Vagina (tissue), 2 donors: ENCODE measurements at regions not wholly inside any gene's neighbourhood (a gene's known extent, or its start where the extent isn't known, plus 50 kb on each side); places are given as distances from the start of the nearest gene placed in this dataset.

Experiments used
- DNase-seq, 2 donors: peaks; one replicate each; pipeline ENCODE4 v3.0.0-alpha.2; 2017; ENCODE audit errors: extremely low spot score in 2 of 2
- H3K27ac ChIP-seq: fragments of 200-600 bp; sonication (generic); one replicate; pipeline ENCODE4 v1.5.1; 2019
- H3K27me3 ChIP-seq: fragments of 200-600 bp; sonication (generic); one replicate; pipeline ENCODE4 v1.5.1; 2019
- H3K36me3 ChIP-seq, 2 donors: fragments of 200-600 bp; sonication (generic); one replicate each; pipeline ENCODE4 v1.5.1; 2017 to 2019
- H3K4me1 ChIP-seq: fragments of 200-600 bp; sonication (generic); one replicate; pipeline ENCODE4 v1.5.1; 2019
- H3K4me3 ChIP-seq, 2 donors: fragments of 200-600 bp; sonication (generic); 1 replicate in 1 of 2; 2 replicates in 1 of 2; pipeline ENCODE4 v1.5.1; 2016 to 2019
- H3K9me3 ChIP-seq: fragments of 200-600 bp; sonication (generic); one replicate; pipeline ENCODE4 v1.5.1; 2019
- POLR2A ChIP-seq, 2 donors: fragments of 450-650 bp; IDR thresholded peaks; one replicate each; pipeline ENCODE4 v1.6.1; 2017; ENCODE audit warnings: antibody characterized with exemption in 2 of 2, mild to moderate bottlenecking in 2 of 2, moderate library complexity in 2 of 2
- POLR2AphosphoS5 ChIP-seq, 2 donors: sonication (generic); formaldehyde crosslinking; IDR thresholded peaks; one replicate each; pipeline ENCODE4 v1.9.0; 2017; ENCODE audit warnings: antibody characterized with exemption in 2 of 2, mild to moderate bottlenecking in 2 of 2, low read depth in 1 of 2; ENCODE audit not compliant: insufficient read depth in 1 of 2
- intact Hi-C: fragments of 100-400 bp; cut with DNase I; formaldehyde crosslinking; loops from one replicate; pipeline ENCODE4 v1.15.1; 2023
- TF ChIP-seq, protein P1 (sequence below), 3 experiments: fragments of 450-650 bp in 2 of 3; fragments of 200-600 bp in 1 of 3; sonication (generic) in 1 of 3; IDR thresholded peaks; one replicate each; pipeline ENCODE4 v1.5.1; 2017 to 2019; ENCODE audit warnings: antibody characterized with exemption in 3 of 3, mild to moderate bottlenecking in 2 of 3, moderate library complexity in 2 of 3

DNA sequence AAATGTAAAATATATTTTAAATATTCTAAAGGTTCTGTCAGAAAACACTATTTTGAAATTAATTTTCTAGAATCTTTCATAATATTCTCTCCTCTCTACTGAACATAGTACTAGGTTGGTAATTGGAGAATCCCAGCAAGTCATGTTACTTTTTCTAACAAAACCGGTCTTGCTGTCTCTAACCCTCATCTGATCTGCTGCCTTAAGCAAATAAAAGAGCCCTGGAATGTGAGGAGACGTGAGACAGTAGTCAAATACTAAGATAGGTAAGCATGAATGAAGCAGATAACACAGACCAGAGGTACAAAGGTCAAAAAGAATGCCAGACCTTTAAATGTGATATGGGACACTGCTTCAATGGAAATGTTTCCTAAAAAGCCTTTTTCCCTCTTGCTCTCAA, 462.4 kb upstream of the NUPR2 start:
- Histone ChIP-seq H3K27me3 (no peaks in the 10 kb centered on the region), H3K27ac (no peak overlapping the region), H3K36me3 (no peaks in the 10 kb centered on the region), H3K9me3 (no peaks in the 10 kb centered on the region), H3K4me3 (no peak overlapping the region), H3K4me1 (no peaks in the 10 kb centered on the region)
- DNase-seq, result no peak
- TF ChIP-seq, protein P1, sequence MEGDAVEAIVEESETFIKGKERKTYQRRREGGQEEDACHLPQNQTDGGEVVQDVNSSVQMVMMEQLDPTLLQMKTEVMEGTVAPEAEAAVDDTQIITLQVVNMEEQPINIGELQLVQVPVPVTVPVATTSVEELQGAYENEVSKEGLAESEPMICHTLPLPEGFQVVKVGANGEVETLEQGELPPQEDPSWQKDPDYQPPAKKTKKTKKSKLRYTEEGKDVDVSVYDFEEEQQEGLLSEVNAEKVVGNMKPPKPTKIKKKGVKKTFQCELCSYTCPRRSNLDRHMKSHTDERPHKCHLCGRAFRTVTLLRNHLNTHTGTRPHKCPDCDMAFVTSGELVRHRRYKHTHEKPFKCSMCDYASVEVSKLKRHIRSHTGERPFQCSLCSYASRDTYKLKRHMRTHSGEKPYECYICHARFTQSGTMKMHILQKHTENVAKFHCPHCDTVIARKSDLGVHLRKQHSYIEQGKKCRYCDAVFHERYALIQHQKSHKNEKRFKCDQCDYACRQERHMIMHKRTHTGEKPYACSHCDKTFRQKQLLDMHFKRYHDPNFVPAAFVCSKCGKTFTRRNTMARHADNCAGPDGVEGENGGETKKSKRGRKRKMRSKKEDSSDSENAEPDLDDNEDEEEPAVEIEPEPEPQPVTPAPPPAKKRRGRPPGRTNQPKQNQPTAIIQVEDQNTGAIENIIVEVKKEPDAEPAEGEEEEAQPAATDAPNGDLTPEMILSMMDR (IDR thresholded peaks at IDR 0.05), result no peak
- no peak for TF ChIP-seq POLR2A (IDR thresholded peaks at IDR 0.05)
- TF ChIP-seq POLR2AphosphoS5 (IDR thresholded peaks at IDR 0.05; ENCODE audit: insufficient read depth in 1 of 2, low read depth in 1 of 2), result no peak
- intact Hi-C loops, result no loop called here

DNA sequence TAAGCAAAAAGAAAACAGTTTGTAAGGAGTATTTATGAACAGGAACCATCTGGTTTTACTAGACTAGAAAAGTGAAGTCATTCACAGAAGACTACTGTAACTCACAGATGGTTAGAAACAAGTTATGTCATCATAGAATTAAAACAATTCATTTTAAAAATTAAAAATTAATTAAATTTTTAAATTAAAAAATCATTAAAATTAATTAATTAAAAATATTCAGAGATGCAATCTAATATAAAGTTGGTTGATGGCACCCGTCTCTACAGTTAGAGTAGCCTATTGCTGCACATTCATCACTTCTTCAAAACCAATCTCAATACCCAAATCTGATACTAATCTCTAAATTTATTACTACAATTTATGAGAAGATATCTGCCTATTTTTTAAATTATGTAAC, 454.8 kb upstream of the NUPR2 start:
- H3K27ac ChIP-seq, result no peak overlapping the region
- H3K4me3 ChIP-seq, result no peak overlapping the region
- DNase-seq, result no peak
- TF ChIP-seq, protein P1 (IDR thresholded peaks at IDR 0.05), result no peak
- no peak for TF ChIP-seq POLR2AphosphoS5 (IDR thresholded peaks at IDR 0.05; ENCODE audit: insufficient read depth in 1 of 2, low read depth in 1 of 2)
- no peak for TF ChIP-seq POLR2A (IDR thresholded peaks at IDR 0.05)
- intact Hi-C loops, result no loop called here
- H3K9me3 ChIP-seq, result no peaks in the 10 kb centered on the region
- H3K36me3 ChIP-seq, result no peaks in the 10 kb centered on the region
- H3K27me3 ChIP-seq, result no peaks in the 10 kb centered on the region
- H3K4me1 ChIP-seq, result no peaks in the 10 kb centered on the region

DNA sequence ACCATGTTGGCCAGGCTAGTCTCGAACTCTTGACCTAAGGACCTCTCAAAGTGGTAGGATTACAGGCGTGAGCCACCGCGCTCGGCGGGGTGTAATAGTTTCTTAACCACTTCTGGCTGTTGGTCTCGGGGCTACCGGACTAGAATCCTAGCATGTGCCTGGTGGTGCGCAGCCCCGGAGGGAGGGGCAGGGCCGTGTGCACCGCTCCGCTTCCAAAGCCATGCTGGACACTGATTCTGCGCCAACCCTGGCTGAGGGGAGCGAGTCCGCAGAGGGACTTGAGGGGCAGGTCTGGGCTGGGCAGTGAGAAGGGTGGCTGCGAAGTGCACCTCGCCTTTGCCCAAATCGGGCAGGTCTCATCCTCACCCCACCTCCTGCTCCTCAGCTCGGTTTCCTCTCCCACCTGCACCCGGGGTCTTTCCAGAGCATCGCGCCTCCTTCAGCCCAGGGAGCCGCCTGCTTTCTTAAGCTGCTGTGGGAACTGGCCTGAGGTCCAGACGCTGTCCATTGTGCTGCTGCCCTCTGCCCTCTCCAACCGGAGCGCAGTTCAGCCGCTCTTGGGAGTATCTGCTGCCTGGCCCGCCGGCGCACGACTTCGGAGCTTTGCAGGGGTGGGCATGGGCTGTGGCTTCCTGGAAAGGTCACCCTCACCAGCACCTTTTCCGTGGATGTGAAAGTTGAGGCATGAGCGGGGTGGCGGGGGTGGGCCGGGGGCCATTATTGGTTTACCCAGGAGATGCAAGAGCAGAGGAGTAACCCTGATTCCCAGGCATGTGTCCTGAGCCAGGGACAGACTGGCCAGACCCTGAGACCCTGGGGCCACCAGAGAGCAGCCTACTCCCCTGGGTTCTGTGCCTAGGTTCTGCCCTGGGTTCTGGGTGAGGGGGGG, 422.6 kb upstream of the NUPR2 start:
- Histone ChIP-seq H3K27ac (no peak overlapping the region), H3K9me3 (no peaks in the 10 kb centered on the region), H3K4me1 (no peaks in the 10 kb centered on the region), H3K36me3 (no peaks in the 10 kb centered on the region), H3K27me3 (no peaks in the 10 kb centered on the region), H3K4me3 (no peak overlapping the region)
- DNase-seq, result no peak
- TF ChIP-seq POLR2A (IDR thresholded peaks at IDR 0.05) (no peak), POLR2AphosphoS5 (IDR thresholded peaks at IDR 0.05; ENCODE audit: insufficient read depth in 1 of 2, low read depth in 1 of 2) (no peak)
- TF ChIP-seq, protein P1 (IDR thresholded peaks at IDR 0.05), result no peak
- intact Hi-C loops, result no loop called here

DNA sequence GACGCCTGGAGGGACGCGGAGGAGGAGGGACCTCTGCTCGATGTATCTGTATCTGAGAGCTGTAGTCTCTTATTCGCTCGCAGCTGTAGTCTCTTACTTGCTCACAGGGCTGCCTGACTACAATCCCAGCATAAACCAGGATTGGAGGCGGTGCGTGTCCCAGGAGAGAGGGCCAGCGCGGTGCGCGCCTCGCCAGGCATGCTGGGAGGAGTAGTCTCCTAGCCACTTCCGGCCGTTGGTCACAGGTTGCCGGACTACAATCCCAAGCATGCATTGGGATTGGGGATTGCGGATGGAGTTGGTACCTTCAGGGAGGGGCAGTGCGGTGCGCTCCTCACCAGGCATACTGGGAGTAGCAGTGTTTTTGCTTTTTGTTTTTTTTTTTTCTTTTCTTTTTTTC, 421.7 kb upstream of the NUPR2 start:
- Histone ChIP-seq H3K27ac (no peak overlapping the region), H3K4me3 (peak overlapping the region in 1 of 2 donors; percentile 11), H3K9me3 (no peaks in the 10 kb centered on the region), H3K36me3 (no peaks in the 10 kb centered on the region), H3K27me3 (no peaks in the 10 kb centered on the region), H3K4me1 (no peaks in the 10 kb centered on the region)
- no peak for DNase-seq
- TF ChIP-seq POLR2A (IDR thresholded peaks at IDR 0.05) (no peak), POLR2AphosphoS5 (IDR thresholded peaks at IDR 0.05; ENCODE audit: insufficient read depth in 1 of 2, low read depth in 1 of 2) (no peak)
- TF ChIP-seq, protein P1 (IDR thresholded peaks at IDR 0.05), result no peak
- intact Hi-C loops, result no loop called here

DNA sequence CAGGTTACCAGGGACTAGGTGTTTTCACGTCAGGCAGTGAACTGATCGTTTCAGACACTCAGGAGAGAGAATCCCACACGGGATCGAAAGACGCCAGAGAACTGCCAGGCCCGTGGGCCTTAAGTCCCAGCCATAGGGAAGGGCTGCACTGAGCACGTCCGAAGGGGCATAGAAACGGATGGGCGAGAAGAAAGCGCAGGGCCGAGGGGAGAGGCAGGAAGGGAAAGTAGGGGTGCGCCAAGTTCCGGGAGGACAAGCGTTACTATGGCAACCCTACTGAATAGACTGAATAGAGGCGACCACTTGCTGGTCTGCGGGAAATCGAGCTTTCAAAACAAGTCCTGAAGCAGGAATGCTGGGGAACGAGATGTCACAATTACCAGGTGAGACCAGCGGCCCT, 421.3 kb upstream of the NUPR2 start:
- no peaks in the 10 kb centered on the region for H3K4me1 ChIP-seq
- H3K9me3 ChIP-seq, result no peaks in the 10 kb centered on the region
- TF ChIP-seq POLR2A (IDR thresholded peaks at IDR 0.05), result no peak
- TF ChIP-seq, protein P1 (IDR thresholded peaks at IDR 0.05), result no peak
- no peak for TF ChIP-seq POLR2AphosphoS5 (IDR thresholded peaks at IDR 0.05; ENCODE audit: insufficient read depth in 1 of 2, low read depth in 1 of 2)
- no peaks in the 10 kb centered on the region for H3K36me3 ChIP-seq
- intact Hi-C loops, result no loop called here
- H3K4me3 ChIP-seq, result peak overlapping the region in 1 of 2 donors; percentile 11
- no peak overlapping the region for H3K27ac ChIP-seq
- no peaks in the 10 kb centered on the region for H3K27me3 ChIP-seq
- no peak for DNase-seq
